NCI-H345 (cell line): ENCODE measurements at regions not wholly inside any gene's neighbourhood (a gene's known extent, or its start where the extent isn't known, plus 50 kb on each side); places are given as distances from the start of the nearest gene placed in this dataset.

Experiments
- DNase-seq: peaks from one replicate; lab custom pipeline; 2025; lab: John Stamatoyannopoulos, UW

GRCh38 chr4:180134091-180134866 is 2108.9 kb upstream of the TENM3 start:
- DNase-seq: no peak

- DNase-seq: no peak
Measured at GRCh38 chr4:180141734-180142133, 2101.5 kb upstream of the TENM3 start.

DNA sequence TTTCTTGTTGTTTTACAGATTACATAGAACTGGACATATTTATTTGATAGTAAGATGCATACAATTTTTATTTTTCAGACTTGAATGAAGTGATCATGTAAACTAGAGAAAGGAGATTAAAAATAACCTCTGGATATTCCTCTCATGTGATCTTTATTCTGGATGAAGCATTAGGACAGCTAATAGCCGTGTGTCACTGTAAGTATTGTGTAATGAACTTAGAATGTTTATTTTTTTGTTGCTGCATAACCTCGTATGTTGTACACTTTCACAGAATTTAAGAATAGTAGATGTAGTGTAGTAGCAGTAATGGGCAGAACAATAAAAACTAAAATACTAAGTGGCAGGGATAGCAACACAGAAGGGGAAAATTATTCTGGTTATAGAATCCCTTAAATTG is 2094.5 kb upstream of the TENM3 start:
- no peak for DNase-seq

- DNase-seq: no peak
Measured at GRCh38 chr4:180150818-180151217, 2092.4 kb upstream of the TENM3 start.

DNA sequence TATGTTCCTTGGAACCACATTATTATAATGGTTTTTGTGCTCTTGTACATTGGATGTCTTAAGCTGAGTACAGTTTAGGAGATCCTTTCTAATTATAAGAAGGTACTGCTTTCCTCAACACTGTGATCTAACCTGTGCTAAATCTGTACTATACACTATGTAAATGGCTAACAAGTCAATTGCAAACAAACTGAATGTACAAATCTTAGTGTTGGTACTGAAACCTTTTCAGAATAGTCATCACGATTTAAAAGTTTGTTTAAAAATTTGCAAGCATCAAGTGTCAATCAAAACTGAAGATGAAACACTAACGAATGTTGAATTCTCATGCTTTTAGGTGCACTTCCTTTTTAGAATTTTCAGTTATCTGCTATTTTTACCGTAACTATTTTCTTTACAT is 2090.4 kb upstream of the TENM3 start:
- DNase-seq: no peak

DNA sequence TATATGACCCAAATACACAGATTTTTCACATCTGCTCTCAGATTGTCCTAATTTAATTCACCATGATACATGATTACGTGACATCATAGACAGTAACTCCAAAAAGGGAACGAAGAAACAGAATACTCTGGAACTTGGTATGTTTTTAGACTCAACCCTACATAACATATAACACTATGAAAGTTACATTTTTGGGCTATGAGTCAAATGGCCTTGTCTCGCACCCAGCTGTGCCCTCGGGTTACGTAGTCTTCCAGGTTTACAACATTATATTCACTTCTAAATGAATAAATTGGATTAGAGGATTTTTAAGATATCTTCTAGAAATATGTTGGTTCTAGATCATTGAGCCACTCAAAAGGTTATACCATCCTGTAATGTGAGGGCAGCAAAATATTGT is 2089.6 kb upstream of the TENM3 start:
- DNase-seq: no peak

DNA sequence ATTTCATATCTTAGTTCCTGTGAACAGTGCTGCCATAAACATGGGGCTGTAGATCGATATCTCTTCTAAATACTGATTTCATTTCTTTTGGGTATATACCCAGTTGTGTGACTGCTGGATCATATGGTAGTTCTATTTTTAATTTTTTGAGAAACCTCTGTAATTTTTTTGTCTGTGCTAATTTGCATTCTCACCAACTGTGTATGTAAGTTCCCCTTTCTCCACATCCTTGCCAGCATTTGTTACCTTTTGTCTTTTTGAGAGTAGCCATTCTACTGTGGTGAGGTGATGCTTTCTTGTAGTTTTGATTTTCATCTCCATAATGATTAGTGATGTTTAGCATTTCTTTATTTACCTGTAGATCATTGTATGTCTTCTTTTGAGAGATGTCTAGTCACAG is 2086.5 kb upstream of the TENM3 start:
- DNase-seq: no peak

GRCh38 chr4:180160195-180160983 is 2082.8 kb upstream of the TENM3 start:
- DNase-seq: no peak

GRCh38 chr4:180164799-180165198 is 2078.4 kb upstream of the TENM3 start:
- no peak for DNase-seq

DNA sequence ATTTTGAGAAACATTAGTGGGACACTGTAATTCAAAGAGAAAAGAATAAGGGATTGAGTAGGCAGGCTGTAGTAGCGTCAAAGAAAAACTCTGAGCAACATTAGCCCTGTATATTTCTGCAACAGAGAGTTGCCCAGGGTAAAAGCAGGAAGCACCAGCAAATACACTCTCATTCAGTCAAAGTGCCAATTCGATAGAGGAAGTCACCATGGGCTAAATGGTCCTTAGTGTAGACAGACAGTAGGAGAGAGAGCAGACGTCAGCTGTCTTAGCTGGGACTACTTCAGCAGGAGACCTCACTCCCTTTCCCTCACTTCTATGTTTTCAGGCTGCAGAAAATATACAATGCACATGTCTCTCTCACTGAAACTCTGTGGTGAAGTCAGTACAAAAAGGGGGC is 2073.8 kb upstream of the TENM3 start:
- DNase-seq: no peak

DNA sequence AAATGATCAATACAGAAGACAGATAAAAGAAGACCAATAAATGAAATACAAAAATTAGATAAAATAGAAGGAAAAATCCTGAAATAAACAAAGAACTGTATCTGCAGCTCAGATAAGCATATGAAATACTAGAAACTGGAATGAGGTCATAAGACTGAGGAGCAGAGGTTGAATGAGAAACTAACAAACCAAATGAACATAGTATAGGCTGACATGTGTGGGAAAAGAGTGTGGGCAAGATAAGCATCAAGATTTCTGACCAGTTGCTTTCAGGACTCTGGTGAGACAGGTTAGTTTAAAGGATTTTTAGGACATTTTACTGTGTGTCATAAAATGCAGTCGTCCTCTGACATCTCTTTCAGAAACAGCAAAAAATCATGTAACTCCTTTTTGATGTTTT is 2073.2 kb upstream of the TENM3 start:
- no peak for DNase-seq

GRCh38 chr4:180179146-180179545 is 2064.1 kb upstream of the TENM3 start:
- no peak for DNase-seq

DNA sequence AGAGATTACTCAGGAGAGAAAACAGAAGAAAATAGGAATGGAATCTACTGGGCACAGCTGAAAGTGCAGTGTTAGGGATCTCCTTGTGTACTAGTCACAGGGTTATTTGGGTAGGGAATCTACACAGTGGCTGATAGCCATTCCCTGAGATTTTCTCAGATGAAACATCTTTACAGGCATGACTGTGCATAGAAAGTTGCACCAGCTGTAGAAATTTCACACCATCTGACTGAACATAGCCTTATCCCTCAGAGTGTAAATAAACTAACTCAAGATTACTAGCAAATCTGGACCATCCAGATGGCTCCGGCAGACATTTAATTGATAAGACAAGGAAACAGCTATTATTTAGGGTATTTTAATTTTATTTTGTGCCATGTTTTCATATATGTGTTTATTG is 2053.5 kb upstream of the TENM3 start:
- no peak for DNase-seq

- no peak for DNase-seq
Measured at GRCh38 chr4:180190382-180190781, 2052.8 kb upstream of the TENM3 start.

- no peak for DNase-seq
Measured at GRCh38 chr4:180197471-180197870, 2045.7 kb upstream of the TENM3 start.

GRCh38 chr4:180203349-180203748 is 2039.9 kb upstream of the TENM3 start:
- no peak for DNase-seq

- no peak for DNase-seq
Measured at GRCh38 chr4:180205276-180205675, 2037.9 kb upstream of the TENM3 start.

DNA sequence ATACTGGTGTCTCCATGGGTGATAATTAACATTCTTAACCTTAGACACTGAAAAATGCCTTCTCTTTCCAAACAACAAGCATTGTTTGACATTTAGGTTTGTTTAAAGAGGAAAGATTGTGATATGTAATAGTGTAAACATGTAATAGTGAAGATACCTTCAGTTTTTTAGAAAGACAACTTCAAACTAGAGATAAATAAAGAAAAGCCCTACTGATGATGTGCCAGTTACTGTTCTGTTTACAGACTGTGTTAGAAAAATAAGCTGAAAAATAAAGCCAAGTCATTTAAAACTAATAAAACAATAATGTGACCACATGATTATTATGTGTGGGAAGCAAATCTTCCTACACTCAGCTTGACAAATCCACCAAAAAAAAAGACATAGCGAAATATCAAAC is 2035.3 kb upstream of the TENM3 start:
- DNase-seq: no peak

- DNase-seq: no peak
Measured at GRCh38 chr4:180217070-180217469, 2026.1 kb upstream of the TENM3 start.

- DNase-seq: no peak
Measured at GRCh38 chr4:180219080-180219479, 2024.1 kb upstream of the TENM3 start.

DNA sequence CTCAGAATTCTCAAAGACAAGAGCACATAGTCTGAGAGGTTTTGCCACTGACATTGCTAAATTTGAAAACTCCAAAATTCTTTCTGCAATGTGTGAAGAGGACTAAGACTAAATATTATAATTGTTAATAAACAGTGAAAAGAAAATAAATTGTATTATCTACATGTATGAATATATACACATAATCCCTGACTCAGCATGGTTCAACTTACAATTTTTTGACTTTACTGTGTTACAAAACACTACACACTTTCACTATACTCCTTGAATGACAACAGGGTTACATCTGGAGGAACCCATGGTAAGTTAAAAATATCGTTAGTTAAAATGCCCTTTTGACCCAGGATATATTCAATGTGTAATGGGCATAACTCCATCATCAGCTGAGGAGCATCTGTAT is 2017.2 kb upstream of the TENM3 start:
- DNase-seq: no peak

DNA sequence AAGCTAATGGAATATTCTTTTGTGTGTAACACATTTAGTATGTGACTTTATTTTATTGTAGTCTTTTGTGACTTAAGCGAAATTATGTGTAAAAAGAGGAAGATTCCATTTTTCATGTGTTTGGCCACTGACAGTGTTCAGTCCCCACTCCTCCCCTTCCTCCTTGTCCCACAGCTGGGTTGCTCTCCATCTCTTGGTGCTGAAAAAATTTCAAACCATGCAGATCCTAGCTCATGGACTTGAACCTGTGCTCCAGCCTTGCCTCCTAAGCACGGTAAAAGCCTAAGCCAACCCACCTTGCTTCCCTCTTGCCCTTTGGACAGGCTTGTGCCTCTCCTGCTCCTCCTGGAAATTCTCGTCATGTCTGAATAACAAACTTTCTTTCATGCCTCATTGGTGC is 2008.5 kb upstream of the TENM3 start:
- DNase-seq: no peak

GRCh38 chr4:180240670-180241069 is 2002.5 kb upstream of the TENM3 start:
- no peak for DNase-seq

GRCh38 chr4:180253419-180253818 is 1989.8 kb upstream of the TENM3 start:
- DNase-seq: no peak
